GM12801 (cell line): ENCODE measurements at regions not wholly inside any gene's neighbourhood (a gene's known extent, or its start where the extent isn't known, plus 50 kb on each side); places are given as distances from the start of the nearest gene placed in this dataset.

Experiments used
- TF ChIP-seq, protein P1 (sequence below): IDR thresholded peaks from one replicate; pipeline ENCODE4 v1.5.1; 2011; ENCODE audit warnings: control low read depth; ENCODE audit not compliant: insufficient read length; ENCODE audit errors: extremely low read depth

DNA sequence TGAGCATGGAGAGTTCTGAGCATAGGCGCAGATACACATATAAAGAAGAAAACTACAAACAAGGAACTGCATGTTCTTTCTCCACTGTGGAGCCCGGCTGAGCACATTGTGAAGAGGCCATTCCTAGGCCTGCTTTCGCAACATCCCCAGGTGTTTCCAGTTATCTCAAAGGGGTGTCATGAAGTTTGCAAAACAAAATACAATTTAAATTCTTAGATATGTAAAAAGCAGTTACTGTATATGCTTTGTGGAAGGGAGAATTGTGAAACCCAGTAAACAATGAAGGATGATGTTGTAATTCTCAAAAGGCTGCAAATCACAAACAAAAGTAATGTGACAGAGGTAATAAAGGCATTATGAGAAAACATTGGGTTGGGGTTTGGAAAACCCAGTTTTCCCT lies 98.6 kb upstream of the ZNF644 start:
- TF ChIP-seq, protein P1, sequence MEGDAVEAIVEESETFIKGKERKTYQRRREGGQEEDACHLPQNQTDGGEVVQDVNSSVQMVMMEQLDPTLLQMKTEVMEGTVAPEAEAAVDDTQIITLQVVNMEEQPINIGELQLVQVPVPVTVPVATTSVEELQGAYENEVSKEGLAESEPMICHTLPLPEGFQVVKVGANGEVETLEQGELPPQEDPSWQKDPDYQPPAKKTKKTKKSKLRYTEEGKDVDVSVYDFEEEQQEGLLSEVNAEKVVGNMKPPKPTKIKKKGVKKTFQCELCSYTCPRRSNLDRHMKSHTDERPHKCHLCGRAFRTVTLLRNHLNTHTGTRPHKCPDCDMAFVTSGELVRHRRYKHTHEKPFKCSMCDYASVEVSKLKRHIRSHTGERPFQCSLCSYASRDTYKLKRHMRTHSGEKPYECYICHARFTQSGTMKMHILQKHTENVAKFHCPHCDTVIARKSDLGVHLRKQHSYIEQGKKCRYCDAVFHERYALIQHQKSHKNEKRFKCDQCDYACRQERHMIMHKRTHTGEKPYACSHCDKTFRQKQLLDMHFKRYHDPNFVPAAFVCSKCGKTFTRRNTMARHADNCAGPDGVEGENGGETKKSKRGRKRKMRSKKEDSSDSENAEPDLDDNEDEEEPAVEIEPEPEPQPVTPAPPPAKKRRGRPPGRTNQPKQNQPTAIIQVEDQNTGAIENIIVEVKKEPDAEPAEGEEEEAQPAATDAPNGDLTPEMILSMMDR = no peak

- TF ChIP-seq, protein P1 = no peak
Measured at GRCh38 chr1:91104712-91105111, 82.9 kb upstream of the ZNF644 start.

- TF ChIP-seq, protein P1 = no peak
Measured at GRCh38 chr1:91101328-91101727, 79.5 kb upstream of the ZNF644 start.

DNA sequence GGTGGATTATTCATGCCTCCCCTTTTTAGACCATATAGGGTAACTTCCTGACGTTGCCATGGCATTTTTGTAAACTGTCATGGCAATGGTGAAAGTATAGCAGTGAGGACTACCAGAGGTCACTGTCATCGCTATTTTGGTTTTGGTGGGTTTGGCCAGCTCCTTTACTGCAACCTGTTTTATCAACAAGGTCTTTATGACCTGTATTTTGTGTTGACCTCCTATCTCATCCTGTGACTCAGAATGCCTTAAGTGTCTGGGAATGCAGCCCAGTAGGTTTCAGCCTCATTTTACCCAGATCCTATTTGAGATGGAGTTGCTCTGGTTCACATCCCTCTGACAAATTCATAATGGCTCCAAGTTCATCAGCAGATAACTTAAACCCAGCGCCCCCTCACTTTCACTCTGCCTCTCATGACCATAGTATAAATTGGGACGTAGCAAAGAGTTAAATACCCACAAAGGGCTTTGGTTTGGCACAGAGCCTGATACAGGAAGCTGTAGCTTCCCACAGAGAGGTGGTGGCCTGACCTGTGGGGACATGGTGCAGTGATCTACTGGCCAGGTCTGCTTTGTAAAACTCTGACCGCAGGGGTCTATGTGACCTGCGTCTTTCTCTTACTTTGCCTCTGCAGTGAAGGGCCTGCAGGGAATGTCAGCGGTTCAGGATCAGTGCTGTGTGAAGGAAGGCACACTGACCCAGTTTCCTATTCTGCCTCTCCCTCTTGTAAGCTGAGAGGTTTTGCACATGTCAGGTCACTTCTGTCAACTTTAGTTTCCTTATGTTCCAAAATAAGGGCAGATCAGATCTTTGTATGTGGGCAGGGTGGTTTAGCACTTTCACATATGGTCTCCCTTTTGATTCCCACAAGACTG lies 78.1 kb upstream of the ZNF644 start:
- TF ChIP-seq, protein P1 = no peak

GRCh38 chr1:91098299-91098906 lies 76.6 kb upstream of the ZNF644 start:
- TF ChIP-seq, protein P1 = no peak

DNA sequence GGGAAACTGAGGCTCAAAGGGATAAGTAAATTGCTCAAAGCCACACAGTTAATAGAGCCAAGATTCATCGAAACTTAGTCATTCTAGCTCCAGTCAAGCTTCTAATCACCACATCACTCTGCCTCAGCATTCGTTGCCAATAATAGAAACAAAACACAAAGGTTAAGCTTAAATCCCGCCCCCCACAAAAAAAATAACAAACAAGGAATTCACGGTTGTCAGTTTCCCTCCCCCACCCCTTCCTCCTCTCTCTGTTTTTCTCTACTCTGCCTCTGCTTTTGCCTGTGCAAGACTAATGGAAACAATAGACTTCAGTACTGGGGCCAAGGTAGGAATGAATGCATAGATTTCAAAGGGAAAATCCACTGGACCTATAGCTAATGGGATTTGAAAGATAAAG lies 70.7 kb upstream of the ZNF644 start:
- TF ChIP-seq, protein P1 = no peak

GRCh38 chr1:91091812-91092211 lies 70.0 kb upstream of the ZNF644 start:
- TF ChIP-seq, protein P1 = no peak
